CD4-positive, alpha-beta T cell (primary cell): ENCODE measurements at regions not wholly inside any gene's neighbourhood (a gene's known extent, or its start where the extent isn't known, plus 50 kb on each side); places are given as distances from the start of the nearest gene placed in this dataset.

Experiments used
- ATAC-seq: fragments of 200-7000 bp; cut with Tn5 transposase; one replicate; pipeline ENCODE4 v1.10.0; 2022; ENCODE audit warnings: mild to moderate bottlenecking; ENCODE audit not compliant: poor library complexity
- CTCF ChIA-PET: fragments of 350-600 bp; sonication (Branson Sonifier 250); formaldehyde crosslinking; loops from one replicate; lab custom pipeline; 2021; ENCODE audit warnings: antibody characterized with exemption, inconsistent platforms; lab: Charles Lee
- POLR2A ChIA-PET: fragments of 350-600 bp; sonication (Branson Sonifier 250); formaldehyde crosslinking; loops from one replicate; lab custom pipeline; 2021; ENCODE audit warnings: antibody characterized with exemption, inconsistent platforms; lab: Charles Lee
- DNase-seq, 14 experiments: peaks; one replicate each; pipeline ENCODE4 v3.0.0-alpha.2; 2013 to 2020; ENCODE audit warnings: mixed read lengths in 2 of 14
- H3K27ac ChIP-seq, 2 donors: one replicate each; pipeline versions ENCODE4 v1.5.1 to v1.7.0; 2013; ENCODE audit warnings: low read length in 2 of 2, low read depth in 1 of 2, mild to moderate bottlenecking in 1 of 2
- H3K27me3 ChIP-seq, 2 experiments: 1 replicate in 1 of 2; 2 replicates in 1 of 2; pipeline versions ENCODE4 v1.6.1 to v1.7.0; 2013; ENCODE audit warnings: low read length in 2 of 2, control low read depth in 1 of 2, mild to moderate bottlenecking in 1 of 2, moderate library complexity in 1 of 2; ENCODE audit not compliant: insufficient read depth in 2 of 2, control insufficient read depth in 1 of 2
- H3K36me3 ChIP-seq: one replicate; pipeline ENCODE4 v1.6.1; 2013; ENCODE audit warnings: low read length, control low read depth; ENCODE audit not compliant: insufficient read depth
- H3K4me1 ChIP-seq: one replicate; pipeline ENCODE4 v1.6.1; 2013; ENCODE audit warnings: low read length, control low read depth; ENCODE audit not compliant: insufficient read depth
- H3K4me3 ChIP-seq: one replicate; pipeline ENCODE4 v1.5.1; 2013; ENCODE audit warnings: mild to moderate bottlenecking, low read length, moderate library complexity
- H3K9me3 ChIP-seq, 2 experiments: 1 replicate in 1 of 2; 2 replicates in 1 of 2; pipeline versions ENCODE4 v1.6.1 to v1.7.0; 2013; ENCODE audit warnings: low read length in 2 of 2, mild to moderate bottlenecking in 2 of 2, control low read depth in 1 of 2, moderate library complexity in 1 of 2; ENCODE audit not compliant: control insufficient read depth in 1 of 2, insufficient read depth in 1 of 2
- H3K27ac Mint-ChIP-seq: one replicate; pipeline ENCODE4 v1.8.0; 2020; ENCODE audit warnings: mixed read lengths
- H3K27me3 Mint-ChIP-seq: one replicate; pipeline ENCODE4 v1.8.0; 2021; ENCODE audit warnings: mixed read lengths
- H3K36me3 Mint-ChIP-seq: one replicate; pipeline ENCODE4 v1.8.0; 2021; ENCODE audit warnings: low read depth, mixed read lengths
- H3K4me1 Mint-ChIP-seq: one replicate; pipeline ENCODE4 v1.8.0; 2021; ENCODE audit warnings: low read depth, mixed read lengths
- H3K4me3 Mint-ChIP-seq: one replicate; pipeline ENCODE4 v1.8.0; 2020; ENCODE audit warnings: mild to moderate bottlenecking, mixed read lengths
- H3K9me3 Mint-ChIP-seq: one replicate; pipeline ENCODE4 v1.8.0; 2020; ENCODE audit warnings: mixed read lengths
- intact Hi-C, 2 experiments: fragments of 100-400 bp; cut with DNase I in 1 of 2; cut with micrococcal nuclease in 1 of 2; formaldehyde crosslinking; loops; one replicate each; pipeline versions ENCODE4 v1.15.1 to v1.9.0; 2023 to 2025; cut with DNase I, micrococcal nuclease
- TF ChIP-seq, protein P1 (sequence below): fragments of 200-600 bp; IDR thresholded peaks from one replicate; pipeline ENCODE4 v1.8.0; 2022; ENCODE audit warnings: antibody characterized with exemption, mild to moderate bottlenecking

DNA sequence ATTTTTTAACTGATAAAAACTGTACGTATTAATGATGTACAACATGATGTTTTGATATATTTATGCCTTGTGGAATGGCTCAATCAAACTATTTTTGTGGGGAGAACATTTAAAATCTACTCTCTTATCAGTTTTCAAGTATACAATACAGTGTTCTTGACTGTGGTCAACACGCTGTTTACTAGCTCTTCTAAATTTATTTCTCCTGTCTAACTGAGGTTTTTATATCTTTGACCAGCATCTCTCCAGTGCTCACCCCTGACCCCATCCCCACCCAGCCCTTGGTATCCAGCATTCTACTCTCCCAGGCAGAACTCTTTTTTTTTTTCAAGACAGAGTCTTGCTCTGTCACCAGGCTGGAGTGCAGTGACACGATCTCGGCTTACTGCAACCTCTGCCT, 169.6 kb upstream of the SNX2 start:
- Histone ChIP-seq H3K36me3 (no peaks in the 10 kb centered on the region), H3K27ac (no peak overlapping the region), H3K4me3 (no peak overlapping the region), H3K4me1 (no peaks in the 10 kb centered on the region), H3K27me3 (no peaks in the 10 kb centered on the region), H3K9me3 (peaks cover 0 to 6% of the 10 kb centered on the region in 2 experiments)
- no peak for DNase-seq
- TF ChIP-seq, protein P1, sequence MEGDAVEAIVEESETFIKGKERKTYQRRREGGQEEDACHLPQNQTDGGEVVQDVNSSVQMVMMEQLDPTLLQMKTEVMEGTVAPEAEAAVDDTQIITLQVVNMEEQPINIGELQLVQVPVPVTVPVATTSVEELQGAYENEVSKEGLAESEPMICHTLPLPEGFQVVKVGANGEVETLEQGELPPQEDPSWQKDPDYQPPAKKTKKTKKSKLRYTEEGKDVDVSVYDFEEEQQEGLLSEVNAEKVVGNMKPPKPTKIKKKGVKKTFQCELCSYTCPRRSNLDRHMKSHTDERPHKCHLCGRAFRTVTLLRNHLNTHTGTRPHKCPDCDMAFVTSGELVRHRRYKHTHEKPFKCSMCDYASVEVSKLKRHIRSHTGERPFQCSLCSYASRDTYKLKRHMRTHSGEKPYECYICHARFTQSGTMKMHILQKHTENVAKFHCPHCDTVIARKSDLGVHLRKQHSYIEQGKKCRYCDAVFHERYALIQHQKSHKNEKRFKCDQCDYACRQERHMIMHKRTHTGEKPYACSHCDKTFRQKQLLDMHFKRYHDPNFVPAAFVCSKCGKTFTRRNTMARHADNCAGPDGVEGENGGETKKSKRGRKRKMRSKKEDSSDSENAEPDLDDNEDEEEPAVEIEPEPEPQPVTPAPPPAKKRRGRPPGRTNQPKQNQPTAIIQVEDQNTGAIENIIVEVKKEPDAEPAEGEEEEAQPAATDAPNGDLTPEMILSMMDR, result no peak
- Mint-ChIP-seq H3K27ac (no peak overlapping the region), H3K4me1 (no peaks in the 10 kb centered on the region), H3K4me3 (no peak overlapping the region), H3K36me3 (no peaks in the 10 kb centered on the region), H3K27me3 (no peaks in the 10 kb centered on the region), H3K9me3 (peaks cover 5% of the 10 kb centered on the region)
- intact Hi-C loops, result no loop called here
- POLR2A ChIA-PET, result no interaction called here
- ATAC-seq, result no peak
- CTCF ChIA-PET, result no interaction called here

DNA sequence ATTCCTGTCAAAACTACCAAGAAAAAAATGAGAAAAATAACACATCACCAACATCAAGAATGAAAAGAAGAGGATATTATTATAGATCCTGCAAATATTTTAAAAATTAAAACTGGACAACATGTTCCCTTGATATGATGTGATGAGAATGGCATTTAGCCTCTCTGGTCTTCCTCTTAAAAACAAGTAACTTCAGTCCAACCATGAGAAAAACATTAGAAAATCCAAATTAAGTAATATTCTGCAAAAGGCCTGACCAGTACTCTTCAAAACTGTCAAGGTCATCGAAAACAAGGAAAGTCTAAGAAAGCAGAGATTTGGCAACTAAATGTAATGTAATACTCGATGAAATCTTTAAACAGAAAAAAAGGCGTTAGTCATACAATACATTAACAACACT, 167.1 kb upstream of the SNX2 start:
- H3K27me3 Mint-ChIP-seq, result no peaks in the 10 kb centered on the region
- H3K4me1 ChIP-seq, result no peaks in the 10 kb centered on the region
- ATAC-seq, result no peak
- no peak overlapping the region for H3K27ac ChIP-seq
- H3K27me3 ChIP-seq, result no peaks in the 10 kb centered on the region
- no peaks in the 10 kb centered on the region for H3K9me3 ChIP-seq
- no peaks in the 10 kb centered on the region for H3K4me1 Mint-ChIP-seq
- intact Hi-C loops, result no loop called here
- TF ChIP-seq, protein P1, result no peak
- no peak overlapping the region for H3K4me3 ChIP-seq
- H3K4me3 Mint-ChIP-seq, result no peak overlapping the region
- CTCF ChIA-PET, result no interaction called here
- POLR2A ChIA-PET, result no interaction called here
- H3K9me3 Mint-ChIP-seq, result no peaks in the 10 kb centered on the region
- no peak for DNase-seq
- no peaks in the 10 kb centered on the region for H3K36me3 ChIP-seq
- H3K36me3 Mint-ChIP-seq, result no peaks in the 10 kb centered on the region
- H3K27ac Mint-ChIP-seq, result no peak overlapping the region

DNA sequence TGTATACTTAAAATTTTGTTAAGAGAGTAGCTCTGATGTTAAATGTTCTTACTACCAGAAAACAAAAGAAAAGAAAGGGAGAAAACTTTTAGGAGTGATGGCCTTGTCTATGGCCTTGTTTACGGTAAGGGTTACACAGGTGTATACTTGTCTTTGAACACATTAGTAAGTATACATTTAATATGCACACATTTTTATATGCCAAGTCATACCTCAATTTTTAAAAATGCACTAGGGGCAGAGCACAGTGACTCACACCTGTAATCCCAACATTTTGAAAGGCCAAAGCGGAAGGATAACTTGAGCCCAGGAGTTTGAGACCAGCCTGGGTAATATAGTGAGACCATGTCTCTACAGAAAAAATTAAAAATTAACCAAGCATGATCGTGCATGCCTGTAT, 166.7 kb upstream of the SNX2 start:
- ChIA-PET CTCF (no interaction called here), POLR2A (no interaction called here)
- Histone ChIP-seq H3K27me3 (no peaks in the 10 kb centered on the region), H3K9me3 (no peaks in the 10 kb centered on the region), H3K27ac (no peak overlapping the region), H3K4me3 (no peak overlapping the region), H3K36me3 (no peaks in the 10 kb centered on the region), H3K4me1 (no peaks in the 10 kb centered on the region)
- no peaks in the 10 kb centered on the region for H3K27me3 Mint-ChIP-seq
- no peak overlapping the region for H3K27ac Mint-ChIP-seq
- ATAC-seq (no peak), DNase-seq (no peak)
- intact Hi-C loops, result no loop called here
- TF ChIP-seq, protein P1, result no peak
- H3K9me3 Mint-ChIP-seq, result no peaks in the 10 kb centered on the region
- no peaks in the 10 kb centered on the region for H3K4me1 Mint-ChIP-seq
- H3K4me3 Mint-ChIP-seq, result no peak overlapping the region
- no peaks in the 10 kb centered on the region for H3K36me3 Mint-ChIP-seq
